WTC11 (cell line): ENCODE measurements at regions not wholly inside any gene's neighbourhood (a gene's known extent, or its start where the extent isn't known, plus 50 kb on each side); places are given as distances from the start of the nearest gene placed in this dataset.

Experiments used
- ATAC-seq: fragments of 200-7000 bp; cut with Tn5 transposase; 2 replicates; pipeline ENCODE4 v1.10.0; 2021; ENCODE audit warnings: mild to moderate bottlenecking, moderate library complexity
- CTCF ChIA-PET: fragments of 300-600 bp; sonication (Branson Sonifier 250); formaldehyde crosslinking; loops from one replicate; lab custom pipeline; 2021; ENCODE audit warnings: antibody characterized with exemption; lab: Charles Lee
- POLR2A ChIA-PET: fragments of 350-600 bp; sonication (Branson Sonifier 250); formaldehyde crosslinking; loops from one replicate; lab custom pipeline; 2021; ENCODE audit warnings: antibody characterized with exemption; lab: Charles Lee
- DNase-seq: peaks from one replicate; pipeline ENCODE4 v3.0.0; 2021; ENCODE audit warnings: low spot score
- H3K27ac Mint-ChIP-seq: 2 replicates; pipeline ENCODE4 v1.8.0; 2021; ENCODE audit warnings: mixed read lengths
- H3K27me3 Mint-ChIP-seq: 2 replicates; pipeline ENCODE4 v1.8.0; 2021; ENCODE audit warnings: low read depth, mild to moderate bottlenecking, moderate library complexity, mixed read lengths
- H3K36me3 Mint-ChIP-seq: 2 replicates; pipeline ENCODE4 v1.8.0; 2021; ENCODE audit warnings: mixed read lengths
- H3K4me1 Mint-ChIP-seq: 2 replicates; pipeline ENCODE4 v1.8.0; 2022; ENCODE audit warnings: mixed read lengths
- H3K4me3 Mint-ChIP-seq: 2 replicates; pipeline ENCODE4 v1.8.0; 2021; ENCODE audit warnings: mild to moderate bottlenecking, moderate library complexity, mixed read lengths
- H3K9me3 Mint-ChIP-seq: 2 replicates; pipeline ENCODE4 v1.8.0; 2021; ENCODE audit warnings: mixed read lengths
- ARID4B ChIP-seq: sonication (generic); formaldehyde crosslinking; IDR thresholded peaks from 2 replicates; pipeline ENCODE4 v1.8.0; 2023; ENCODE audit warnings: missing genetic modification reagents, mild to moderate bottlenecking, borderline replicate concordance
- ATF1 ChIP-seq: sonication (generic); formaldehyde crosslinking; IDR thresholded peaks from 2 replicates; pipeline ENCODE4 v1.8.1; 2023; ENCODE audit warnings: mild to moderate bottlenecking, moderate library complexity, missing genetic modification reagents
- CBFB ChIP-seq: sonication (generic); formaldehyde crosslinking; IDR thresholded peaks from 2 replicates; pipeline ENCODE4 v1.8.1; 2022; ENCODE audit warnings: mild to moderate bottlenecking, low read depth, missing genetic modification reagents
- E2F5 ChIP-seq: sonication (generic); formaldehyde crosslinking; IDR thresholded peaks from 2 replicates; pipeline ENCODE4 v1.8.1; 2022; ENCODE audit warnings: mild to moderate bottlenecking, moderate library complexity, missing genetic modification reagents
- ELF4 ChIP-seq: sonication (generic); formaldehyde crosslinking; IDR thresholded peaks from 2 replicates; pipeline ENCODE4 v1.8.1; 2022; ENCODE audit warnings: low read depth, mild to moderate bottlenecking, moderate library complexity, missing genetic modification reagents
- FOXP1 ChIP-seq: sonication (generic); formaldehyde crosslinking; IDR thresholded peaks from 2 replicates; pipeline ENCODE4 v1.8.0; 2022; ENCODE audit warnings: missing genetic modification reagents, mild to moderate bottlenecking, moderate library complexity, borderline replicate concordance
- FOXP4 ChIP-seq: sonication (generic); formaldehyde crosslinking; IDR thresholded peaks from 2 replicates; pipeline ENCODE4 v1.8.0; 2022; ENCODE audit warnings: mild to moderate bottlenecking, missing genetic modification reagents
- IRF1 ChIP-seq: sonication (generic); formaldehyde crosslinking; IDR thresholded peaks from 2 replicates; pipeline ENCODE4 v1.8.0; 2023; ENCODE audit warnings: missing genetic modification reagents
- IRF2 ChIP-seq: sonication (generic); formaldehyde crosslinking; IDR thresholded peaks from 2 replicates; pipeline ENCODE4 v1.8.0; 2022; ENCODE audit warnings: low read depth, missing genetic modification reagents, borderline replicate concordance
- JUN ChIP-seq: sonication (generic); formaldehyde crosslinking; IDR thresholded peaks from 2 replicates; pipeline ENCODE4 v1.8.0; 2023; ENCODE audit warnings: mild to moderate bottlenecking, missing genetic modification reagents
- MXD4 ChIP-seq: fragments of 250-450 bp; sonication (Bioruptor Pico); IDR thresholded peaks from 2 replicates; pipeline ENCODE4 v1.8.0; 2021; ENCODE audit warnings: mild to moderate bottlenecking, moderate library complexity, borderline replicate concordance
- MYBL2 ChIP-seq: sonication (generic); formaldehyde crosslinking; IDR thresholded peaks from 2 replicates; pipeline ENCODE4 v1.8.1; 2023; ENCODE audit warnings: mild to moderate bottlenecking, moderate library complexity, missing genetic modification reagents
- NR1H2 ChIP-seq: sonication (generic); formaldehyde crosslinking; IDR thresholded peaks from 2 replicates; pipeline ENCODE4 v1.9.0; 2021; ENCODE audit warnings: mild to moderate bottlenecking, moderate library complexity, missing genetic modification reagents
- NR2C2 ChIP-seq: sonication (generic); formaldehyde crosslinking; IDR thresholded peaks from 2 replicates; pipeline ENCODE4 v1.8.0; 2022; ENCODE audit warnings: mild to moderate bottlenecking, missing genetic modification reagents
- NR3C1 ChIP-seq: sonication (generic); formaldehyde crosslinking; conservative IDR thresholded peaks from 2 replicates; pipeline ENCODE4 v1.8.1; 2023; ENCODE audit warnings: low read depth, mild to moderate bottlenecking, missing genetic modification reagents
- SMAD4 ChIP-seq: sonication (generic); formaldehyde crosslinking; IDR thresholded peaks from 2 replicates; pipeline ENCODE4 v1.8.0; 2022; ENCODE audit warnings: mild to moderate bottlenecking, missing genetic modification reagents
- TCF7 ChIP-seq: sonication (generic); formaldehyde crosslinking; IDR thresholded peaks from 2 replicates; pipeline ENCODE4 v1.8.0; 2022; ENCODE audit warnings: mild to moderate bottlenecking, low read depth, missing genetic modification reagents, moderate library complexity
- ZNF423 ChIP-seq: fragments of 250-450 bp; sonication (Bioruptor Pico); IDR thresholded peaks from 2 replicates; pipeline ENCODE4 v2.1.2; 2022; ENCODE audit warnings: mild to moderate bottlenecking, moderate library complexity
- TF ChIP-seq, protein P1 (sequence below): sonication (generic); formaldehyde crosslinking; conservative IDR thresholded peaks from 2 replicates; pipeline ENCODE4 v1.8.1; 2022; ENCODE audit warnings: mild to moderate bottlenecking, missing genetic modification reagents
- TF ChIP-seq, protein P2 (sequence below): fragments of 250-450 bp; sonication (Bioruptor Pico); IDR thresholded peaks from 2 replicates; pipeline ENCODE4 v2.1.2; 2022; ENCODE audit warnings: mild to moderate bottlenecking, moderate library complexity
- TF ChIP-seq, protein P3 (sequence below): sonication (generic); formaldehyde crosslinking; IDR thresholded peaks from 2 replicates; pipeline ENCODE4 v1.8.1; 2023; ENCODE audit warnings: mild to moderate bottlenecking, moderate library complexity, missing genetic modification reagents

DNA sequence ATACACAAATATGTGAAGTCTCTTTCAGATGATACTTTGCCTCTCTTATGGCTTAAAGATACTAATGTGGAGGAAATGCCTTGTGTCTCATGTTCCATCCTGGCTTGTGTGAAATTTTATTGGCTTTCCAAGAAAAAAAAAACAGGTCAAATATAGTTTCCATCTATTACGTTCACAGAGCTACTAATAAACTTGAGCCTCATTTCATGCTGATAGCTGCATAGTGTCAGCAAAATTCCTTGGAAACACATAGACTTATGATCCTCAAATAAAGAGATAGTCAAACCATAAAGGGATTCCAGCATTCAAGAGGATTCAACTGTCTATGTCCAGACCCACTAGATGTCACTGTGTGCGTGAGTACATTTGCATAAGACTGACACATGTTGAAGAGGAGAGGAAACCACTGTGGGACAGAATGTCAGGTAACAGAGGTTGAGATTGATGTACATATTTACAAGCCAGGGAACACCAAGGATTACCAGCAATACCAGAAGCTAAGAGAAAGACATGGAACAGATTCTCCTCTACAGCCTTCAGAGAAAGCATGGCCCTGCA, 266.6 kb downstream of the COL12A1 start (continued):
- no peak for TF ChIP-seq ATF1 (CRISPR knock-in tag)
- TF ChIP-seq NR2C2 = no peak
- TF ChIP-seq, all 79 proteins: peak for 0

DNA sequence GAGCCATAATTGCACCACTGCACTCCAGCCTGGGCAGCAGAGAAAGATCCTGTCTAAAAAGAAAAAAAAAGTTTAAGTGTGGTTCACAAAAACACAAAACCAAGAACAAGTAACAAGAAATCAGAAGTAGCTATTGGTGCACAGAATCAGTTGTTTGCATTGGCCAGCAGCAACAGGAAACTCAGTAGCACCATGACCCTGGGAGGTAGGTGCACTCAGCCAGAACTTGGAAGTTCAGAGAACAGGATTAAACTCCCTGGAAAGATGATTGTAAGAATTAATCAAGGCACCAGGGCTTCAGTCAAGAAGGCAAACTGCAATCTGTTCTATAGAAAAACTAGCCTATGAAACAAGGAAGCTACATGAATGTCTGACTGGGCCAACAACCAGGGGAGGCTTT, 267.9 kb downstream of the COL12A1 start:
- Mint-ChIP-seq H3K36me3 (no peaks in the 10 kb centered on the region), H3K27me3 (no peaks in the 10 kb centered on the region), H3K4me1 (peaks cover 3% of the 10 kb centered on the region; the same call in 1 of the 2 replicates), H3K9me3 (no peaks in the 10 kb centered on the region), H3K4me3 (no peak overlapping the region), H3K27ac (no peak overlapping the region)
- TF ChIP-seq SMAD4 (CRISPR knock-in tag) (no peak), ZNF423 (CRISPR knock-in tag) (no peak), FOXP1 (CRISPR knock-in tag) (no peak), TCF7 (no peak), FOXP4 (CRISPR knock-in tag) (no peak), MXD4 (no peak), IRF1 (no peak), NR3C1 (CRISPR knock-in tag) (no peak), IRF2 (CRISPR knock-in tag) (no peak), ARID4B (CRISPR knock-in tag) (no peak), MYBL2 (CRISPR knock-in tag) (no peak), ELF4 (CRISPR knock-in tag) (no peak), CBFB (CRISPR knock-in tag) (no peak), E2F5 (CRISPR knock-in tag) (no peak), NR1H2 (CRISPR knock-in tag) (no peak), JUN (CRISPR knock-in tag) (no peak)
- TF ChIP-seq, protein P1, sequence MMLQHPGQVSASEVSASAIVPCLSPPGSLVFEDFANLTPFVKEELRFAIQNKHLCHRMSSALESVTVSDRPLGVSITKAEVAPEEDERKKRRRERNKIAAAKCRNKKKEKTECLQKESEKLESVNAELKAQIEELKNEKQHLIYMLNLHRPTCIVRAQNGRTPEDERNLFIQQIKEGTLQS = no peak
- TF ChIP-seq, protein P2, sequence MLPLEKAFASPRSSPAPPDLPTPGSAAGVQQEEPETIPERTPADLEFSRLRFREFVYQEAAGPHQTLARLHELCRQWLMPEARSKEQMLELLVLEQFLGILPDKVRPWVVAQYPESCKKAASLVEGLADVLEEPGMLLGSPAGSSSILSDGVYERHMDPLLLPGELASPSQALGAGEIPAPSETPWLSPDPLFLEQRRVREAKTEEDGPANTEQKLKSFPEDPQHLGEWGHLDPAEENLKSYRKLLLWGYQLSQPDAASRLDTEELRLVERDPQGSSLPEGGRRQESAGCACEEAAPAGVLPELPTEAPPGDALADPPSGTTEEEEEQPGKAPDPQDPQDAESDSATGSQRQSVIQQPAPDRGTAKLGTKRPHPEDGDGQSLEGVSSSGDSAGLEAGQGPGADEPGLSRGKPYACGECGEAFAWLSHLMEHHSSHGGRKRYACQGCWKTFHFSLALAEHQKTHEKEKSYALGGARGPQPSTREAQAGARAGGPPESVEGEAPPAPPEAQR (CRISPR knock-in tag) = no peak
- TF ChIP-seq, protein P3, sequence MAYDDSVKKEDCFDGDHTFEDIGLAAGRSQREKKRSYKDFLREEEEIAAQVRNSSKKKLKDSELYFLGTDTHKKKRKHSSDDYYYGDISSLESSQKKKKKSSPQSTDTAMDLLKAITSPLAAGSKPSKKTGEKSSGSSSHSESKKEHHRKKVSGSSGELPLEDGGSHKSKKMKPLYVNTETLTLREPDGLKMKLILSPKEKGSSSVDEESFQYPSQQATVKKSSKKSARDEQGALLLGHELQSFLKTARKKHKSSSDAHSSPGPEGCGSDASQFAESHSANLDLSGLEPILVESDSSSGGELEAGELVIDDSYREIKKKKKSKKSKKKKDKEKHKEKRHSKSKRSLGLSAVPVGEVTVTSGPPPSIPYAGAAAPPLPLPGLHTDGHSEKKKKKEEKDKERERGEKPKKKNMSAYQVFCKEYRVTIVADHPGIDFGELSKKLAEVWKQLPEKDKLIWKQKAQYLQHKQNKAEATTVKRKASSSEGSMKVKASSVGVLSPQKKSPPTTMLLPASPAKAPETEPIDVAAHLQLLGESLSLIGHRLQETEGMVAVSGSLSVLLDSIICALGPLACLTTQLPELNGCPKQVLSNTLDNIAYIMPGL (CRISPR knock-in tag) = no peak
- POLR2A ChIA-PET = no interaction called here
- CTCF ChIA-PET = no interaction called here
- DNase-seq = no peak
- ATAC-seq = no peak
